GM12865 (cell line): ENCODE measurements at regions not wholly inside any gene's neighbourhood (a gene's known extent, or its start where the extent isn't known, plus 50 kb on each side); places are given as distances from the start of the nearest gene placed in this dataset.

ENCODE experiments used
- DNase-seq: peaks from one replicate; pipeline ENCODE4 v3.0.0; 2010; ENCODE audit warnings: low read depth
- H3K4me3 ChIP-seq: 2 replicates; pipeline ENCODE4 v1.5.1; 2011; ENCODE audit warnings: mild to moderate bottlenecking, low read depth, low read length, control low read depth
- CTCF ChIP-seq: IDR thresholded peaks from 2 replicates; pipeline ENCODE4 v1.5.1; 2011; ENCODE audit warnings: low read length, control low read depth, low read depth, inconsistent platforms; ENCODE audit not compliant: insufficient read depth; ENCODE audit errors: missing control alignments

- no peak for DNase-seq
- no peak overlapping the region for H3K4me3 ChIP-seq
- no peak for TF ChIP-seq CTCF
These were observed 898.3 kb downstream of the VRK1 start for GRCh38 chr14:97695456-97695981.

GRCh38 chr14:97697772-97698171 is 900.6 kb downstream of the VRK1 start:
- DNase-seq = peak; percentile 79
- H3K4me3 ChIP-seq = no peak overlapping the region
- TF ChIP-seq CTCF = no peak

GRCh38 chr14:97699026-97699425 is 901.8 kb downstream of the VRK1 start:
- no peak for TF ChIP-seq CTCF
- H3K4me3 ChIP-seq = no peak overlapping the region
- no peak for DNase-seq

- H3K4me3 ChIP-seq = no peak overlapping the region
- no peak for TF ChIP-seq CTCF
- peak; percentile 87 for DNase-seq
These were observed 906.0 kb downstream of the VRK1 start for GRCh38 chr14:97703006-97703760.

GRCh38 chr14:97704316-97704885 is 907.2 kb downstream of the VRK1 start:
- DNase-seq = no peak
- H3K4me3 ChIP-seq = no peak overlapping the region
- TF ChIP-seq CTCF = no peak

GRCh38 chr14:97705107-97705506 is 907.9 kb downstream of the VRK1 start:
- H3K4me3 ChIP-seq = no peak overlapping the region
- no peak for TF ChIP-seq CTCF
- DNase-seq = no peak
